ENCODE measurements at regions not wholly inside any gene's neighbourhood (a gene's known extent, or its start where the extent isn't known, plus 50 kb on each side); places are given as distances from the start of the nearest gene placed in this dataset.
"Not testable (repeated sequence)": the region's sequence is repeated elsewhere in the genome, so short reads cannot be mapped to it uniquely, and the experiment has no call there.

GRCh38 chrX:13383907-13384306, 64.1 kb upstream of the ATXN3L start:
- H3K4me3 ChIP-seq, result no peak overlapping the region
- TF ChIP-seq CTCF (IDR thresholded peaks at IDR 0.05), result no peak

GRCh38 chrX:13381514-13381913, 61.7 kb upstream of the ATXN3L start:
- DNase-seq (ENCODE audit: low spot score), result no peak
- TF ChIP-seq CTCF (IDR thresholded peaks at IDR 0.05), result no peak
- no peak overlapping the region for H3K4me3 ChIP-seq
- peak overlapping the region in 1 of 2 donors; percentile 47 for H3K27ac ChIP-seq

More at GRCh38 chrX:13383907-13384306, 64.1 kb upstream of the ATXN3L start:
- DNase-seq (ENCODE audit: low spot score), result no peak
- no peak overlapping the region for H3K27ac ChIP-seq

GRCh38 chrX:13380211-13380610, 60.4 kb upstream of the ATXN3L start:
- DNase-seq (ENCODE audit: low spot score), result no peak
- TF ChIP-seq CTCF (IDR thresholded peaks at IDR 0.05), result no peak

GRCh38 chrX:13378562-13379518, 59.0 kb upstream of the ATXN3L start:
- DNase-seq (ENCODE audit: low spot score); H3K4me3 ChIP-seq; H3K27ac ChIP-seq: not testable (repeated sequence)

More at GRCh38 chrX:13380211-13380610, 60.4 kb upstream of the ATXN3L start:
- Histone ChIP-seq H3K27ac (no peak overlapping the region), H3K4me3 (no peak overlapping the region)

GRCh38 chrX:13377550-13377934, 57.7 kb upstream of the ATXN3L start:
- no peak for DNase-seq (ENCODE audit: low spot score)
- TF ChIP-seq CTCF (IDR thresholded peaks at IDR 0.05), result no peak
- Histone ChIP-seq H3K27ac (peak overlapping the region in 1 of 2 donors; percentile 61), H3K4me3 (no peak overlapping the region)

GRCh38 chrX:13376857-13377549, 57.1 kb upstream of the ATXN3L start:
- Histone ChIP-seq H3K4me3 (no peak overlapping the region), H3K27ac (peak overlapping the region in 1 of 2 donors; percentile 61)
- no peak for TF ChIP-seq CTCF (IDR thresholded peaks at IDR 0.05)
- no peak for DNase-seq (ENCODE audit: low spot score)

- not testable (repeated sequence) for H3K4me3 ChIP-seq; H3K27ac ChIP-seq; DNase-seq (ENCODE audit: low spot score)
Observed at GRCh38 chrX:13375596-13375995, 55.7 kb upstream of the ATXN3L start.

- DNase-seq (ENCODE audit: low spot score), result no peak
- H3K27ac ChIP-seq, result no peak overlapping the region
Observed at GRCh38 chrX:13374364-13374763, 54.5 kb upstream of the ATXN3L start.

More at GRCh38 chrX:13374364-13374763, 54.5 kb upstream of the ATXN3L start:
- no peak for TF ChIP-seq CTCF (IDR thresholded peaks at IDR 0.05)
- no peak overlapping the region for H3K4me3 ChIP-seq

Measured in coronary artery (tissue), 2 donors.